HepG2 (cell line): ENCODE measurements at regions not wholly inside any gene's neighbourhood (a gene's known extent, or its start where the extent isn't known, plus 50 kb on each side); places are given as distances from the start of the nearest gene placed in this dataset.

Source experiments
- ATAC-seq: fragments of 200-7000 bp; cut with Tn5 transposase; 3 replicates; pipeline ENCODE4 v1.9.1; 2020; ENCODE audit warnings: mild to moderate bottlenecking, moderate library complexity
- BruUV-seq: library from RNA; stranded (reverse); fragments of 400-500 nt; replicated peaks from 2 replicates; lab custom pipeline; 2021; lab: Mats Ljungman, UMichigan
- CTCF ChIA-PET: fragments of 300-600 bp; formaldehyde crosslinking; extraction: SDS; loops from one replicate; lab custom pipeline; 2021; ENCODE audit warnings: low total read pairs, inconsistent platforms, low intra/inter-chr PET ratio; lab: Yijun Ruan, JAX
- POLR2A ChIA-PET: fragments of 350-600 bp; sonication (Branson Sonifier 250); formaldehyde crosslinking; loops from one replicate; lab custom pipeline; 2020; ENCODE audit warnings: antibody characterized with exemption, inconsistent platforms; lab: Yijun Ruan, JAX
- DNase-seq: peaks from one replicate; pipeline ENCODE4 v3.0.0-alpha.2; 2015; ENCODE audit warnings: low spot score
- FAIRE-seq: peaks from 3 replicates; lab custom pipeline; 2011; peaks lifted over from hg19 to GRCh38; lab: Jason Lieb, UNC
- H2AFZ ChIP-seq: one replicate; pipeline ENCODE4 v1.6.1; 2011; ENCODE audit warnings: low read length, inconsistent platforms
- H3K27ac ChIP-seq: fragments of 300-600 bp; 3 replicates; pipeline ENCODE4 v1.8.0; 2011; ENCODE audit warnings: mixed run types, mild to moderate bottlenecking, mixed read lengths, low read length, inconsistent platforms; ENCODE audit not compliant: insufficient read depth; ENCODE audit errors: extremely low read length
- H3K27me3 ChIP-seq, 2 experiments: fragments of 200-600 bp in 1 of 2; 2 replicates in 1 of 2; 3 replicates in 1 of 2; pipeline versions ENCODE4 v1.6.0 to v1.8.0; 2011; ENCODE audit warnings: low read length in 2 of 2, mild to moderate bottlenecking in 2 of 2, moderate library complexity in 2 of 2, inconsistent platforms in 1 of 2; ENCODE audit not compliant: insufficient read depth in 2 of 2, control insufficient read depth in 1 of 2
- H3K36me3 ChIP-seq, 2 experiments: fragments of 200-600 bp in 1 of 2; replicated peaks in 1 of 2; 2 replicates in 1 of 2; 3 replicates in 1 of 2; pipeline versions ENCODE4 v1.5.1 to v1.8.0; 2011; ENCODE audit warnings: low read length in 2 of 2, inconsistent platforms in 1 of 2; ENCODE audit not compliant: insufficient read depth in 2 of 2, control insufficient read depth in 1 of 2
- H3K4me1 ChIP-seq: 2 replicates; pipeline ENCODE4 v1.5.1; 2012; ENCODE audit warnings: low read length, inconsistent platforms; ENCODE audit not compliant: insufficient read depth
- H3K4me2 ChIP-seq: 2 replicates; pipeline ENCODE4 v1.6.0; 2011; ENCODE audit warnings: low read depth, low read length, inconsistent platforms
- H3K4me3 ChIP-seq, 3 experiments: fragments of 200-600 bp in 1 of 3; sonication (generic), shearing (Covaris generic) in 1 of 3; replicated peaks in 1 of 3; 2 replicates each; pipeline ENCODE4 v1.5.1; 2011 to 2016; ENCODE audit warnings: low read length in 3 of 3, inconsistent platforms in 2 of 3, low read depth in 2 of 3, mild to moderate bottlenecking in 2 of 3, control low read depth in 1 of 3, mixed read lengths in 1 of 3; ENCODE audit not compliant: insufficient read depth in 1 of 3
- H3K79me2 ChIP-seq: one replicate; pipeline ENCODE4 v1.6.1; 2011; ENCODE audit warnings: low read length, inconsistent platforms; ENCODE audit not compliant: insufficient read depth
- H3K9ac ChIP-seq: 2 replicates; pipeline ENCODE4 v1.6.0; 2011; ENCODE audit warnings: mild to moderate bottlenecking, low read depth, low read length, inconsistent platforms; ENCODE audit not compliant: insufficient read depth
- H3K9me3 ChIP-seq: 2 replicates; pipeline ENCODE4 v1.5.1; 2012; ENCODE audit warnings: mild to moderate bottlenecking, low read length
- H4K20me1 ChIP-seq: 2 replicates; pipeline ENCODE4 v1.6.0; 2011; ENCODE audit warnings: inconsistent platforms, mild to moderate bottlenecking, low read length, moderate library complexity; ENCODE audit not compliant: insufficient read depth
- EHMT2 ChIP-seq: fragments of 200-600 bp; sonication (generic); IDR thresholded peaks from 2 replicates; pipeline ENCODE4 v1.7.0; 2017; ENCODE audit warnings: antibody characterized with exemption, low read depth, low read length, borderline replicate concordance
- EZH2 ChIP-seq: conservative IDR thresholded peaks from 2 replicates; pipeline ENCODE4 v1.6.1; 2012; ENCODE audit warnings: mild to moderate bottlenecking, low read depth, low read length, moderate library complexity
- FOXA3 ChIP-seq: IDR thresholded peaks from 2 replicates; pipeline ENCODE4 v1.6.1; 2016; ENCODE audit warnings: missing genetic modification reagents, missing compliant biosample characterization
- FOXK1 ChIP-seq: sonication (generic); formaldehyde crosslinking; IDR thresholded peaks from 2 replicates; pipeline ENCODE4 v1.4.0; 2020; ENCODE audit warnings: low read depth, missing genetic modification reagents, borderline replicate concordance
- GATAD2A ChIP-seq: IDR thresholded peaks from 2 replicates; pipeline ENCODE4 v1.6.1; 2016
- HNF4A ChIP-seq: sonication (generic); formaldehyde crosslinking; IDR thresholded peaks from 2 replicates; pipeline ENCODE4 v1.4.0; 2020; ENCODE audit warnings: missing genetic modification reagents
- ONECUT2 ChIP-seq: sonication (generic); formaldehyde crosslinking; IDR thresholded peaks from 2 replicates; pipeline ENCODE4 v1.4.0; 2020; ENCODE audit warnings: missing genetic modification reagents
- TBP ChIP-seq: sonication (generic); formaldehyde crosslinking; IDR thresholded peaks from 2 replicates; pipeline ENCODE4 v1.5.0; 2020; ENCODE audit warnings: missing genetic modification reagents
- WGBS: methylation state at CpG from one replicate; pipeline ENCODE4 v1.1.6; 2017; ENCODE audit warnings: low lambda C conversion rate; 5-methylcytosine and 5-hydroxymethylcytosine counted together
- in situ Hi-C: cut with HindIII; loops from 2 replicates; pipeline ENCODE4 v1.10.0; 2017; ENCODE audit warnings: low pct_unique_long_range_greater_than_20kb; ENCODE audit not compliant: extremely low pct_ligation_motif_present
- intact Hi-C: fragments of 100-400 bp; cut with micrococcal nuclease; formaldehyde crosslinking; loops from one replicate; pipeline ENCODE4 v1.10.0; 2022; ENCODE audit not compliant: unreplicated experiment
- TF ChIP-seq, protein P1 (sequence below): sonication (generic); formaldehyde crosslinking; conservative IDR thresholded peaks from 2 replicates; pipeline ENCODE4 v1.4.0; 2020; ENCODE audit warnings: mild to moderate bottlenecking, missing genetic modification reagents, moderate library complexity
- TF ChIP-seq, protein P2 (sequence below): sonication (generic); formaldehyde crosslinking; IDR thresholded peaks from 2 replicates; pipeline ENCODE4 v1.5.1; 2020; ENCODE audit warnings: mild to moderate bottlenecking, missing genetic modification reagents, borderline replicate concordance

DNA sequence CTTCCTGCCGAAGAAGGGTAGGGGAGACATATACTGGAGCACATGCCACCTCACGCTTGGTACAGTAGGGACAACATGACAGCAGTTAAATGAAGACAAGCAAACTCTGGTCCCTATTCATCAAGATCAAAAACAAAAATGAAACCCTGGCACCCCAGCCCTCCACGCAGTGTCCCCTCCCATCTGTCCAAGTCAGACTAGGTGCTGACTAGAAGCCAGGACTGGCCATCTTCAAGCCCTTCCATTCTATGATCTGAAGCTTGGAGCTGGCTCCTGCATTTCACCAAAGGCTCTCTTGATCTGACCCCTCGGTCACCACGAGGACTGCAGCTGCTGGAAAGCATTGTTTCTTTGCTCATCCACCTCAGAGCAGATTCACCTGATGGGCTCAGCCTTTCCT is 158.9 kb upstream of the GGTLC1 start:
- CTCF ChIA-PET: no interaction called here
- no peak overlapping the region for H3K4me2 ChIP-seq
- no peak overlapping the region for H3K9ac ChIP-seq
- no peaks in the 10 kb centered on the region for H3K36me3 ChIP-seq
- in situ Hi-C loops: no loop called here
- H3K4me3 ChIP-seq: no peak overlapping the region
- no peak overlapping the region for H2AFZ ChIP-seq
- intact Hi-C loops: no loop called here
- no peak for ATAC-seq
- 18% methylated on average over 5 of the region's 5 CpGs for WGBS
- FAIRE-seq: no peak
- H4K20me1 ChIP-seq: 0 out of 2 replicates have a peak, but pooled peaks cover 3% of the 10 kb centered on the region
- no peaks in the 10 kb centered on the region for H3K79me2 ChIP-seq
- no peaks in the 10 kb centered on the region; a peak in 1 of 5 replicates for H3K27me3 ChIP-seq
- H3K9me3 ChIP-seq: no peaks in the 10 kb centered on the region
- H3K4me1 ChIP-seq: no peaks in the 10 kb centered on the region
- BruUV-seq: no TSS peak
- no peak overlapping the region for H3K27ac ChIP-seq
- TF ChIP-seq EZH2 (no peak), EHMT2 (no peak), FOXK1 (CRISPR knock-in tag) (no peak), FOXA3 (CRISPR knock-in tag) (no peak), GATAD2A (CRISPR knock-in tag) (no peak)
- POLR2A ChIA-PET: no interaction called here
- no peak for DNase-seq

DNA sequence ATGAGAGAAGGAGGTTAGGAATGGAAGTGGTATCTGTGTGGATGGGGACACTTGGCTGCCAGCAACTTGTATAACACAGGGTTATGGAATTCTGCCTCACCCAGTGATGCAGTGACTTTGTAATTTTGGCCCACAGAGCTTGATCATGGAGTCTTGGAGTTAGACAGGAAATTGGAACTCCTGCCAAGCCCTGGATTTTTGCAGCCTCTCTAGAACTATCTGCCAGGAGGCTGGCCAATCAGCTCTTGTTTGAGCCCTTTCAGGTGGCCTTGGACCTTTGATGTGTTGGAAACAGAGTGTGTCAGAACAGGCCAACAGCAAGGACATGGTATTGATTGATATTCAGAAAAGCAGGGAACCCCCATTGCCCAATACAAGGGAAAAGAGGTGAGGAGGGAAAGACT is 157.7 kb upstream of the GGTLC1 start:
- H3K79me2 ChIP-seq: no peaks in the 10 kb centered on the region
- H3K4me2 ChIP-seq: no peak overlapping the region
- H3K9me3 ChIP-seq: no peaks in the 10 kb centered on the region
- CTCF ChIA-PET: no interaction called here
- no peak overlapping the region for H3K27ac ChIP-seq
- FAIRE-seq (no peak), ATAC-seq (no peak), DNase-seq (no peak)
- 0 out of 2 replicates have a peak, but pooled peaks cover 3% of the 10 kb centered on the region for H4K20me1 ChIP-seq
- no peak overlapping the region for H3K9ac ChIP-seq
- no peak overlapping the region for H3K4me3 ChIP-seq
- no peaks in the 10 kb centered on the region for H3K4me1 ChIP-seq
- in situ Hi-C loops (no loop called here), intact Hi-C loops (no loop called here)
- no peak overlapping the region for H2AFZ ChIP-seq
- TF ChIP-seq TBP (CRISPR knock-in tag) (no peak), ONECUT2 (CRISPR knock-in tag) (peak; percentile 59; the same call in 1 of the 2 replicates), HNF4A (CRISPR knock-in tag) (peak; percentile 44; the same call in 1 of the 2 replicates)
- TF ChIP-seq, protein P1, sequence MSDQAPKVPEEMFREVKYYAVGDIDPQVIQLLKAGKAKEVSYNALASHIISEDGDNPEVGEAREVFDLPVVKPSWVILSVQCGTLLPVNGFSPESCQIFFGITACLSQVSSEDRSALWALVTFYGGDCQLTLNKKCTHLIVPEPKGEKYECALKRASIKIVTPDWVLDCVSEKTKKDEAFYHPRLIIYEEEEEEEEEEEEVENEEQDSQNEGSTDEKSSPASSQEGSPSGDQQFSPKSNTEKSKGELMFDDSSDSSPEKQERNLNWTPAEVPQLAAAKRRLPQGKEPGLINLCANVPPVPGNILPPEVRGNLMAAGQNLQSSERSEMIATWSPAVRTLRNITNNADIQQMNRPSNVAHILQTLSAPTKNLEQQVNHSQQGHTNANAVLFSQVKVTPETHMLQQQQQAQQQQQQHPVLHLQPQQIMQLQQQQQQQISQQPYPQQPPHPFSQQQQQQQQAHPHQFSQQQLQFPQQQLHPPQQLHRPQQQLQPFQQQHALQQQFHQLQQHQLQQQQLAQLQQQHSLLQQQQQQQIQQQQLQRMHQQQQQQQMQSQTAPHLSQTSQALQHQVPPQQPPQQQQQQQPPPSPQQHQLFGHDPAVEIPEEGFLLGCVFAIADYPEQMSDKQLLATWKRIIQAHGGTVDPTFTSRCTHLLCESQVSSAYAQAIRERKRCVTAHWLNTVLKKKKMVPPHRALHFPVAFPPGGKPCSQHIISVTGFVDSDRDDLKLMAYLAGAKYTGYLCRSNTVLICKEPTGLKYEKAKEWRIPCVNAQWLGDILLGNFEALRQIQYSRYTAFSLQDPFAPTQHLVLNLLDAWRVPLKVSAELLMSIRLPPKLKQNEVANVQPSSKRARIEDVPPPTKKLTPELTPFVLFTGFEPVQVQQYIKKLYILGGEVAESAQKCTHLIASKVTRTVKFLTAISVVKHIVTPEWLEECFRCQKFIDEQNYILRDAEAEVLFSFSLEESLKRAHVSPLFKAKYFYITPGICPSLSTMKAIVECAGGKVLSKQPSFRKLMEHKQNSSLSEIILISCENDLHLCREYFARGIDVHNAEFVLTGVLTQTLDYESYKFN: peak; percentile 34; the same call in 1 of the 2 replicates
- TF ChIP-seq, protein P2, sequence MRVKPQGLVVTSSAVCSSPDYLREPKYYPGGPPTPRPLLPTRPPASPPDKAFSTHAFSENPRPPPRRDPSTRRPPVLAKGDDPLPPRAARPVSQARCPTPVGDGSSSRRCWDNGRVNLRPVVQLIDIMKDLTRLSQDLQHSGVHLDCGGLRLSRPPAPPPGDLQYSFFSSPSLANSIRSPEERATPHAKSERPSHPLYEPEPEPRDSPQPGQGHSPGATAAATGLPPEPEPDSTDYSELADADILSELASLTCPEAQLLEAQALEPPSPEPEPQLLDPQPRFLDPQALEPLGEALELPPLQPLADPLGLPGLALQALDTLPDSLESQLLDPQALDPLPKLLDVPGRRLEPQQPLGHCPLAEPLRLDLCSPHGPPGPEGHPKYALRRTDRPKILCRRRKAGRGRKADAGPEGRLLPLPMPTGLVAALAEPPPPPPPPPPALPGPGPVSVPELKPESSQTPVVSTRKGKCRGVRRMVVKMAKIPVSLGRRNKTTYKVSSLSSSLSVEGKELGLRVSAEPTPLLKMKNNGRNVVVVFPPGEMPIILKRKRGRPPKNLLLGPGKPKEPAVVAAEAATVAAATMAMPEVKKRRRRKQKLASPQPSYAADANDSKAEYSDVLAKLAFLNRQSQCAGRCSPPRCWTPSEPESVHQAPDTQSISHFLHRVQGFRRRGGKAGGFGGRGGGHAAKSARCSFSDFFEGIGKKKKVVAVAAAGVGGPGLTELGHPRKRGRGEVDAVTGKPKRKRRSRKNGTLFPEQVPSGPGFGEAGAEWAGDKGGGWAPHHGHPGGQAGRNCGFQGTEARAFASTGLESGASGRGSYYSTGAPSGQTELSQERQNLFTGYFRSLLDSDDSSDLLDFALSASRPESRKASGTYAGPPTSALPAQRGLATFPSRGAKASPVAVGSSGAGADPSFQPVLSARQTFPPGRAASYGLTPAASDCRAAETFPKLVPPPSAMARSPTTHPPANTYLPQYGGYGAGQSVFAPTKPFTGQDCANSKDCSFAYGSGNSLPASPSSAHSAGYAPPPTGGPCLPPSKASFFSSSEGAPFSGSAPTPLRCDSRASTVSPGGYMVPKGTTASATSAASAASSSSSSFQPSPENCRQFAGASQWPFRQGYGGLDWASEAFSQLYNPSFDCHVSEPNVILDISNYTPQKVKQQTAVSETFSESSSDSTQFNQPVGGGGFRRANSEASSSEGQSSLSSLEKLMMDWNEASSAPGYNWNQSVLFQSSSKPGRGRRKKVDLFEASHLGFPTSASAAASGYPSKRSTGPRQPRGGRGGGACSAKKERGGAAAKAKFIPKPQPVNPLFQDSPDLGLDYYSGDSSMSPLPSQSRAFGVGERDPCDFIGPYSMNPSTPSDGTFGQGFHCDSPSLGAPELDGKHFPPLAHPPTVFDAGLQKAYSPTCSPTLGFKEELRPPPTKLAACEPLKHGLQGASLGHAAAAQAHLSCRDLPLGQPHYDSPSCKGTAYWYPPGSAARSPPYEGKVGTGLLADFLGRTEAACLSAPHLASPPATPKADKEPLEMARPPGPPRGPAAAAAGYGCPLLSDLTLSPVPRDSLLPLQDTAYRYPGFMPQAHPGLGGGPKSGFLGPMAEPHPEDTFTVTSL (CRISPR knock-in tag): peak; percentile 26; the same call in 1 of the 2 replicates
- TF ChIP-seq, all 625 proteins: peak for 4
- no peaks in the 10 kb centered on the region for H3K27me3 ChIP-seq
- no TSS peak for BruUV-seq
- no peaks in the 10 kb centered on the region for H3K36me3 ChIP-seq
- POLR2A ChIA-PET: no interaction called here
